ENCODE measurements at regions not wholly inside any gene's neighbourhood (a gene's known extent, or its start where the extent isn't known, plus 50 kb on each side); places are given as distances from the start of the nearest gene placed in this dataset.

- Mint-ChIP-seq H3K27ac (peak overlapping the region; percentile 53), H3K4me3 (no peak overlapping the region), H3K36me3 (no peaks in the 10 kb centered on the region), H3K9me3 (no peaks in the 10 kb centered on the region), H3K4me1 (peaks cover 30% of the 10 kb centered on the region), H3K27me3 (no peaks in the 10 kb centered on the region)
- ATAC-seq: peak; percentile 71
These were observed 278.2 kb downstream of the CLIC5 start for GRCh38 chr6:45737331-45738056.

GRCh38 chr6:45736134-45736533, 279.5 kb downstream of the CLIC5 start:
- peak; percentile 58 for ATAC-seq
- Mint-ChIP-seq H3K27me3 (no peaks in the 10 kb centered on the region), H3K36me3 (no peaks in the 10 kb centered on the region), H3K27ac (no peak overlapping the region), H3K4me1 (peaks cover 18% of the 10 kb centered on the region), H3K4me3 (no peak overlapping the region), H3K9me3 (no peaks in the 10 kb centered on the region)

GRCh38 chr6:45732731-45733130, 282.9 kb downstream of the CLIC5 start:
- H3K4me1 Mint-ChIP-seq: peaks cover 8% of the 10 kb centered on the region
- no peak for ATAC-seq
- no peaks in the 10 kb centered on the region for H3K36me3 Mint-ChIP-seq
- no peaks in the 10 kb centered on the region for H3K27me3 Mint-ChIP-seq
- no peaks in the 10 kb centered on the region for H3K9me3 Mint-ChIP-seq
- no peak overlapping the region for H3K27ac Mint-ChIP-seq
- no peak overlapping the region for H3K4me3 Mint-ChIP-seq

- ATAC-seq: no peak
- Mint-ChIP-seq H3K27me3 (no peaks in the 10 kb centered on the region), H3K36me3 (no peaks in the 10 kb centered on the region), H3K9me3 (no peaks in the 10 kb centered on the region), H3K4me1 (no peaks in the 10 kb centered on the region), H3K27ac (no peak overlapping the region), H3K4me3 (no peak overlapping the region)
These were observed 285.4 kb downstream of the CLIC5 start for GRCh38 chr6:45730232-45730631.

GRCh38 chr6:45728674-45729073, 287.0 kb downstream of the CLIC5 start:
- H3K27me3 Mint-ChIP-seq: no peaks in the 10 kb centered on the region
- H3K36me3 Mint-ChIP-seq: no peaks in the 10 kb centered on the region
- no peak overlapping the region for H3K27ac Mint-ChIP-seq
- no peaks in the 10 kb centered on the region for H3K4me1 Mint-ChIP-seq
- H3K9me3 Mint-ChIP-seq: no peaks in the 10 kb centered on the region
- no peak overlapping the region for H3K4me3 Mint-ChIP-seq
- no peak for ATAC-seq

- Mint-ChIP-seq H3K36me3 (peaks cover 2% of the 10 kb centered on the region), H3K27ac (no peak overlapping the region), H3K9me3 (peaks cover 1% of the 10 kb centered on the region)
These were observed 287.7 kb downstream of the CLIC5 start for GRCh38 chr6:45727819-45728449.

GRCh38 chr6:45727228-45727627, 288.4 kb downstream of the CLIC5 start:
- Mint-ChIP-seq H3K36me3 (peaks cover 6% of the 10 kb centered on the region), H3K4me3 (no peak overlapping the region), H3K9me3 (peaks cover 4% of the 10 kb centered on the region), H3K27ac (no peak overlapping the region), H3K27me3 (no peaks in the 10 kb centered on the region), H3K4me1 (no peaks in the 10 kb centered on the region)
- ATAC-seq: no peak

More at GRCh38 chr6:45727819-45728449, 287.7 kb downstream of the CLIC5 start:
- ATAC-seq: peak; percentile 50
- Mint-ChIP-seq H3K4me1 (no peaks in the 10 kb centered on the region), H3K27me3 (no peaks in the 10 kb centered on the region), H3K4me3 (no peak overlapping the region)

- Mint-ChIP-seq H3K9me3 (peaks cover 4% of the 10 kb centered on the region), H3K4me1 (no peaks in the 10 kb centered on the region), H3K27ac (no peak overlapping the region), H3K27me3 (no peaks in the 10 kb centered on the region), H3K4me3 (no peak overlapping the region), H3K36me3 (peaks cover 6% of the 10 kb centered on the region)
- ATAC-seq: no peak
These were observed 289.2 kb downstream of the CLIC5 start for GRCh38 chr6:45726444-45726843.

GRCh38 chr6:45724511-45724910, 291.1 kb downstream of the CLIC5 start:
- no peak overlapping the region for H3K4me3 Mint-ChIP-seq
- no peak overlapping the region for H3K27ac Mint-ChIP-seq
- peaks cover 6% of the 10 kb centered on the region for H3K36me3 Mint-ChIP-seq
- no peak for ATAC-seq
- no peaks in the 10 kb centered on the region for H3K4me1 Mint-ChIP-seq
- no peaks in the 10 kb centered on the region for H3K27me3 Mint-ChIP-seq
- H3K9me3 Mint-ChIP-seq: peaks cover 4% of the 10 kb centered on the region

- Mint-ChIP-seq H3K9me3 (peaks cover 4% of the 10 kb centered on the region), H3K4me3 (no peak overlapping the region), H3K4me1 (no peaks in the 10 kb centered on the region), H3K36me3 (peaks cover 6% of the 10 kb centered on the region), H3K27ac (no peak overlapping the region), H3K27me3 (no peaks in the 10 kb centered on the region)
- no peak for ATAC-seq
These were observed 291.6 kb downstream of the CLIC5 start for GRCh38 chr6:45724027-45724426.

GRCh38 chr6:45722876-45723275, 292.8 kb downstream of the CLIC5 start:
- Mint-ChIP-seq H3K4me1 (no peaks in the 10 kb centered on the region), H3K9me3 (peaks cover 4% of the 10 kb centered on the region), H3K4me3 (no peak overlapping the region), H3K27me3 (no peaks in the 10 kb centered on the region), H3K36me3 (peaks cover 6% of the 10 kb centered on the region), H3K27ac (no peak overlapping the region)
- ATAC-seq: no peak

GRCh38 chr6:45721665-45722064, 294.0 kb downstream of the CLIC5 start:
- Mint-ChIP-seq H3K9me3 (peaks cover 4% of the 10 kb centered on the region), H3K4me1 (no peaks in the 10 kb centered on the region), H3K36me3 (peaks cover 6% of the 10 kb centered on the region), H3K4me3 (no peak overlapping the region), H3K27me3 (no peaks in the 10 kb centered on the region), H3K27ac (no peak overlapping the region)
- ATAC-seq: no peak

- ATAC-seq: no peak
- peaks cover 6% of the 10 kb centered on the region for H3K36me3 Mint-ChIP-seq
- peaks cover 9% of the 10 kb centered on the region for H3K27me3 Mint-ChIP-seq
- H3K27ac Mint-ChIP-seq: no peak overlapping the region
- peaks cover 13% of the 10 kb centered on the region for H3K4me1 Mint-ChIP-seq
- peaks cover 4% of the 10 kb centered on the region for H3K9me3 Mint-ChIP-seq
- no peak overlapping the region for H3K4me3 Mint-ChIP-seq
These were observed 296.8 kb downstream of the CLIC5 start for GRCh38 chr6:45718871-45719270.

GRCh38 chr6:45718131-45718530, 297.5 kb downstream of the CLIC5 start:
- Mint-ChIP-seq H3K4me3 (no peak overlapping the region), H3K9me3 (peaks cover 4% of the 10 kb centered on the region), H3K4me1 (peaks cover 15% of the 10 kb centered on the region), H3K36me3 (peaks cover 6% of the 10 kb centered on the region), H3K27me3 (peaks cover 9% of the 10 kb centered on the region), H3K27ac (no peak overlapping the region)
- ATAC-seq: no peak

GRCh38 chr6:45717715-45718114, 297.9 kb downstream of the CLIC5 start:
- peaks cover 9% of the 10 kb centered on the region for H3K27me3 Mint-ChIP-seq
- H3K9me3 Mint-ChIP-seq: peaks cover under 1% of the 10 kb centered on the region
- H3K27ac Mint-ChIP-seq: no peak overlapping the region
- no peak for ATAC-seq
- H3K4me1 Mint-ChIP-seq: peaks cover 19% of the 10 kb centered on the region
- no peak overlapping the region for H3K4me3 Mint-ChIP-seq
- H3K36me3 Mint-ChIP-seq: peaks cover 2% of the 10 kb centered on the region

GRCh38 chr6:45717027-45717426, 298.6 kb downstream of the CLIC5 start:
- Mint-ChIP-seq H3K27ac (no peak overlapping the region), H3K4me3 (no peak overlapping the region), H3K4me1 (peaks cover 25% of the 10 kb centered on the region), H3K9me3 (no peaks in the 10 kb centered on the region), H3K27me3 (peaks cover 9% of the 10 kb centered on the region), H3K36me3 (no peaks in the 10 kb centered on the region)
- ATAC-seq: no peak

Measured in stimulated activated memory B cell treated with anti-CD40 and anti-IgM and Interleukin-4, amounts not matched to agents 10 μg/mL and 1 μg/mL and 100 μg/mL, for 72 hours (primary cell).